Ovary (tissue), 7 donors: ENCODE measurements at regions not wholly inside any gene's neighbourhood (a gene's known extent, or its start where the extent isn't known, plus 50 kb on each side); places are given as distances from the start of the nearest gene placed in this dataset.

Experiments used
- DNase-seq, 5 donors: peaks; one replicate each; pipeline ENCODE4 v3.0.0-alpha.2; 2019 to 2020
- H3K27ac ChIP-seq, 2 donors: fragments of 200-600 bp; one replicate each; pipeline versions ENCODE4 v1.5.1 to v1.8.0; 2019 to 2022
- H3K27me3 ChIP-seq: fragments of 200-600 bp; one replicate; pipeline ENCODE4 v1.8.0; 2022
- H3K36me3 ChIP-seq: fragments of 200-600 bp; sonication (generic); one replicate; pipeline ENCODE4 v1.5.1; 2019
- H3K4me1 ChIP-seq: one replicate; pipeline ENCODE4 v1.8.1; 2013; ENCODE audit warnings: mild to moderate bottlenecking, moderate library complexity; ENCODE audit not compliant: insufficient read depth
- H3K4me3 ChIP-seq: fragments of 200-600 bp; sonication (generic); one replicate; pipeline ENCODE4 v1.5.1; 2017
- H3K9me3 ChIP-seq, 2 donors: fragments of 200-600 bp in 1 of 2; sonication (generic) in 1 of 2; one replicate each; pipeline versions ENCODE4 v1.5.1 to v1.8.1; 2013 to 2019; ENCODE audit warnings: mild to moderate bottlenecking in 1 of 2, moderate library complexity in 1 of 2
- CTCF ChIP-seq, 3 donors: fragments of 450-650 bp in 2 of 3; fragments of 200-600 bp in 1 of 3; IDR thresholded peaks; one replicate each; pipeline versions ENCODE4 v1.5.1 to v1.8.0; 2016 to 2022; ENCODE audit warnings: antibody characterized with exemption in 3 of 3, mild to moderate bottlenecking in 1 of 3
- EP300 ChIP-seq: sonication (generic); formaldehyde crosslinking; IDR thresholded peaks from one replicate; pipeline ENCODE4 v1.6.1; 2017; ENCODE audit warnings: antibody characterized with exemption
- POLR2A ChIP-seq: fragments of 450-650 bp; IDR thresholded peaks from one replicate; pipeline ENCODE4 v1.6.1; 2017; ENCODE audit warnings: antibody characterized with exemption, mild to moderate bottlenecking, moderate library complexity
- WGBS, 3 donors: extraction: QIAGEN DNeasy Blood & Tissue Kit in 1 of 3; methylation state at CpG; one replicate each; pipeline versions ENCODE4 v1.1.5 to v1.1.7; 2013 to 2017; 5-methylcytosine and 5-hydroxymethylcytosine counted together
- intact Hi-C, 4 donors: fragments of 100-400 bp; cut with DNase I; formaldehyde crosslinking; loops; one replicate each; pipeline versions ENCODE4 v1.11.0 to v1.15.1; 2022 to 2023
- donor health status: DM: no; HTN: no; CAD: no; lungs with moderate emphysema.
- donor health status: DM: no; HTN: no; CAD: no.
- donor health status: Bipolar disorder and iron deficiency.
- donor health status: DM: no; HTN: no; CAD: no.
- donor health status: DM: yes; HTN: yes; CAD: no.

- Histone ChIP-seq H3K27ac (no peak overlapping the region), H3K27me3 (no peaks in the 10 kb centered on the region), H3K36me3 (no peaks in the 10 kb centered on the region), H3K4me3 (no peak overlapping the region), H3K4me1 (no peaks in the 10 kb centered on the region), H3K9me3 (no peaks in the 10 kb centered on the region)
- 77 to 94% (median 83%) methylated on average over 3 of the region's 3 CpGs for WGBS, 3 donors
- TF ChIP-seq EP300: no peak
- no peak for TF ChIP-seq POLR2A
- TF ChIP-seq CTCF (IDR thresholded peaks at IDR 0.05): no peak
- intact Hi-C loops: no loop called here
- no peak for DNase-seq
Measured at GRCh38 chr5:77908787-77909186, 132.6 kb upstream of the TBCA start.

GRCh38 chr5:77907786-77908185 lies 131.6 kb upstream of the TBCA start:
- Histone ChIP-seq H3K27ac (no peak overlapping the region), H3K27me3 (no peaks in the 10 kb centered on the region), H3K36me3 (no peaks in the 10 kb centered on the region), H3K4me3 (no peak overlapping the region), H3K4me1 (no peaks in the 10 kb centered on the region), H3K9me3 (no peaks in the 10 kb centered on the region)
- no peak for TF ChIP-seq EP300
- no peak for TF ChIP-seq CTCF (IDR thresholded peaks at IDR 0.05)
- TF ChIP-seq POLR2A: no peak
- intact Hi-C loops: no loop called here
- WGBS, 3 donors: 91 to 93% (median 91%) methylated on average over 2 of the region's 2 CpGs
- no peak for DNase-seq

- Histone ChIP-seq H3K36me3 (no peaks in the 10 kb centered on the region), H3K4me3 (no peak overlapping the region), H3K4me1 (no peaks in the 10 kb centered on the region), H3K9me3 (no peaks in the 10 kb centered on the region), H3K27ac (no peak overlapping the region), H3K27me3 (no peaks in the 10 kb centered on the region)
- 80% methylated on average over 8 of the region's 8 CpGs for WGBS, 3 donors
- TF ChIP-seq EP300: no peak
- no peak for TF ChIP-seq CTCF (IDR thresholded peaks at IDR 0.05)
- no peak for TF ChIP-seq POLR2A
- DNase-seq: no peak
- intact Hi-C loops: no loop called here
Measured at GRCh38 chr5:77906806-77907205, 130.7 kb upstream of the TBCA start.

- no peak for DNase-seq
- no peak overlapping the region for H3K27ac ChIP-seq
- H3K36me3 ChIP-seq: no peaks in the 10 kb centered on the region
- no peaks in the 10 kb centered on the region for H3K27me3 ChIP-seq
- intact Hi-C loops: no loop called here
- TF ChIP-seq POLR2A (no peak), EP300 (no peak), CTCF (IDR thresholded peaks at IDR 0.05) (no peak)
- WGBS, 3 donors: 77 to 79% (median 77%) methylated on average over 3 of the region's 3 CpGs
- no peaks in the 10 kb centered on the region for H3K9me3 ChIP-seq
- no peak overlapping the region for H3K4me3 ChIP-seq
- no peaks in the 10 kb centered on the region for H3K4me1 ChIP-seq
Measured at GRCh38 chr5:77904362-77904761, 128.2 kb upstream of the TBCA start.

- H3K36me3 ChIP-seq: no peaks in the 10 kb centered on the region
- WGBS, 3 donors: 75 to 82% (median 78%) methylated on average over 3 of the region's 3 CpGs
- DNase-seq: no peak
- no peaks in the 10 kb centered on the region for H3K9me3 ChIP-seq
- no peaks in the 10 kb centered on the region for H3K4me1 ChIP-seq
- H3K27ac ChIP-seq: no peak overlapping the region
- TF ChIP-seq POLR2A (no peak), CTCF (IDR thresholded peaks at IDR 0.05) (no peak), EP300 (no peak)
- no peak overlapping the region for H3K4me3 ChIP-seq
- intact Hi-C loops: no loop called here
- H3K27me3 ChIP-seq: no peaks in the 10 kb centered on the region
Measured at GRCh38 chr5:77900691-77901090, 124.6 kb upstream of the TBCA start.
